ENCODE measurements at regions not wholly inside any gene's neighbourhood (a gene's known extent, or its start where the extent isn't known, plus 50 kb on each side); places are given as distances from the start of the nearest gene placed in this dataset.
"Not testable (repeated sequence)": the region's sequence is repeated elsewhere in the genome, so short reads cannot be mapped to it uniquely, and the experiment has no call there.

- DNase-seq (ENCODE audit: low read depth, low spot score); H3K4me3 ChIP-seq (ENCODE audit: low read length): not testable (repeated sequence)
Measured at GRCh38 chr3:177720927-177721326, 523.6 kb upstream of the TBL1XR1 start.

- DNase-seq (ENCODE audit: low read depth, low spot score): no peak
Measured at GRCh38 chr3:177721864-177722785, 524.8 kb upstream of the TBL1XR1 start.

GRCh38 chr3:177724020-177724638 lies 526.8 kb upstream of the TBL1XR1 start:
- H3K4me3 ChIP-seq (ENCODE audit: low read length): no peak overlapping the region
- no peak for DNase-seq (ENCODE audit: low read depth, low spot score)

More at GRCh38 chr3:177721864-177722785, 524.8 kb upstream of the TBL1XR1 start:
- H3K4me3 ChIP-seq (ENCODE audit: low read length): no peak overlapping the region

- no peak overlapping the region for H3K4me3 ChIP-seq (ENCODE audit: low read length)
- no peak for DNase-seq (ENCODE audit: low read depth, low spot score)
Measured at GRCh38 chr3:177725165-177725564, 527.9 kb upstream of the TBL1XR1 start.

GRCh38 chr3:177726807-177727206 lies 529.5 kb upstream of the TBL1XR1 start:
- no peak overlapping the region for H3K4me3 ChIP-seq (ENCODE audit: low read length)
- no peak for DNase-seq (ENCODE audit: low read depth, low spot score)

- H3K4me3 ChIP-seq (ENCODE audit: low read length): no peak overlapping the region
- no peak for DNase-seq (ENCODE audit: low read depth, low spot score)
Measured at GRCh38 chr3:177729956-177730681, 532.8 kb upstream of the TBL1XR1 start.

- H3K4me3 ChIP-seq (ENCODE audit: low read length): no peak overlapping the region
- DNase-seq (ENCODE audit: low read depth, low spot score): no peak
Measured at GRCh38 chr3:177730814-177731213, 533.5 kb upstream of the TBL1XR1 start.

GRCh38 chr3:177731644-177732268 lies 534.5 kb upstream of the TBL1XR1 start:
- no peak overlapping the region for H3K4me3 ChIP-seq (ENCODE audit: low read length)
- DNase-seq (ENCODE audit: low read depth, low spot score): no peak

GRCh38 chr3:177733233-177733632 lies 536.0 kb upstream of the TBL1XR1 start:
- no peak for DNase-seq (ENCODE audit: low read depth, low spot score)
- no peak overlapping the region for H3K4me3 ChIP-seq (ENCODE audit: low read length)

GRCh38 chr3:177733936-177734335 lies 536.7 kb upstream of the TBL1XR1 start:
- DNase-seq (ENCODE audit: low read depth, low spot score): no peak

GRCh38 chr3:177735431-177735830 lies 538.1 kb upstream of the TBL1XR1 start:
- H3K4me3 ChIP-seq (ENCODE audit: low read length): no peak overlapping the region
- no peak for DNase-seq (ENCODE audit: low read depth, low spot score)

More at GRCh38 chr3:177733936-177734335, 536.7 kb upstream of the TBL1XR1 start:
- H3K4me3 ChIP-seq (ENCODE audit: low read length): no peak overlapping the region

GRCh38 chr3:177739461-177739860 lies 542.2 kb upstream of the TBL1XR1 start:
- DNase-seq (ENCODE audit: low read depth, low spot score): no peak
- no peak overlapping the region for H3K4me3 ChIP-seq (ENCODE audit: low read length)

- DNase-seq (ENCODE audit: low read depth, low spot score): no peak
- H3K4me3 ChIP-seq (ENCODE audit: low read length): no peak overlapping the region
Measured at GRCh38 chr3:177740254-177740653, 543.0 kb upstream of the TBL1XR1 start.

- DNase-seq (ENCODE audit: low read depth, low spot score): no peak
- no peak overlapping the region for H3K4me3 ChIP-seq (ENCODE audit: low read length)
Measured at GRCh38 chr3:177742273-177742672, 545.0 kb upstream of the TBL1XR1 start.

- no peak overlapping the region for H3K4me3 ChIP-seq (ENCODE audit: low read length)
- no peak for DNase-seq (ENCODE audit: low read depth, low spot score)
Measured at GRCh38 chr3:177743173-177743890, 546.0 kb upstream of the TBL1XR1 start.

GRCh38 chr3:177744873-177745606 lies 547.8 kb upstream of the TBL1XR1 start:
- no peak for DNase-seq (ENCODE audit: low read depth, low spot score)
- no peak overlapping the region for H3K4me3 ChIP-seq (ENCODE audit: low read length)

GRCh38 chr3:177745607-177746005 lies 548.3 kb upstream of the TBL1XR1 start:
- no peak overlapping the region for H3K4me3 ChIP-seq (ENCODE audit: low read length)
- no peak for DNase-seq (ENCODE audit: low read depth, low spot score)

GRCh38 chr3:177746337-177746933 lies 549.2 kb upstream of the TBL1XR1 start:
- no peak for DNase-seq (ENCODE audit: low read depth, low spot score)
- H3K4me3 ChIP-seq (ENCODE audit: low read length): no peak overlapping the region

Measured in Jurkat, Clone E6-1 (cell line).